Ammon's horn (tissue), 1 donor: ENCODE measurements at regions not wholly inside any gene's neighbourhood (a gene's known extent, or its start where the extent isn't known, plus 50 kb on each side); places are given as distances from the start of the nearest gene placed in this dataset.
"Not testable (repeated sequence)": the region's sequence is repeated elsewhere in the genome, so short reads cannot be mapped to it uniquely, and the experiment has no call there.

ENCODE experiments used
- DNase-seq: peaks from one replicate; pipeline ENCODE4 v3.0.0-alpha.2; 2016; ENCODE audit warnings: low spot score

DNA sequence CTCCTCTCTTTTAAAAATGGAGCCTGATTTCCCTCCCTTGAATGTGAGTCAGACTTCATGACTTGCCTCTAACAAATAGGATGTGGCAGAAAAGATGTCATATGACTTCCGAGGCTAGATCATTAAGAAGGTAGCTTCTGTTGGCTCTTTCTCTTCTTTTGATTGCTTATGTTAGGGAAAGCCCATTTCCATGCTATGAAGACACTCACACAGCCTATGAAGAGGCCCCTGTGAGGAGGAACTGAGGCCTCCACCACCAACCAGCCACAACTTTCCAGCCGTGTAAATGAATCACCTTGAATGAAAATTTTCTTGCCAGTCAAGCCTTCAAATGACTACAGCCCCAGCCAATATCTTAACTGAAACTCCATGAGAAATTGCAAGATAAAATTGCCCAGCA lies 413.4 kb downstream of the TMEM38B start:
- DNase-seq, result no peak

DNA sequence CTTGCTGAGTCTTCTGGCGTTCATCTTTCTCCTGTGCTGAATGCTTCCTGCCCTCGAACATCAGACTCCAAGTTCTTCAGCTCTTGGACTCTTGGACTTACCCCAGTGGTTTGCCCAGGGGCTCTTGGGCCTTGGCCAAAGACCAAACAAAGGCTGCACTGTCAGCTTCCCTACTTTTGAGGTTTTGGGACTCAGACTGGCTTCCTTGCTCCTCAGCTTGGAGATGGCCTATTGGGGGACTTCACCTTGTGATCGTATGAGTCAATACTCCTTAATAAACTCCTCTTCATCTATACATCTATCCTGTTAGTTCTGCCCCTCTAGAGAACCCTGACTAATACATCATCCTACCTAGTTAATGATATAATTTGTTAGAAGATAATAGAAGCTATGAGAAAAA lies 415.4 kb downstream of the TMEM38B start:
- not testable (repeated sequence) for DNase-seq

GRCh38 chr9:106110483-106110882 lies 416.1 kb downstream of the TMEM38B start:
- no peak for DNase-seq

GRCh38 chr9:106111039-106111730 lies 416.8 kb downstream of the TMEM38B start:
- DNase-seq, result no peak

GRCh38 chr9:106112935-106113334 lies 418.6 kb downstream of the TMEM38B start:
- no peak for DNase-seq

GRCh38 chr9:106119176-106119575 lies 424.8 kb downstream of the TMEM38B start:
- no peak for DNase-seq

GRCh38 chr9:106120071-106120470 lies 425.7 kb downstream of the TMEM38B start:
- DNase-seq, result no peak

DNA sequence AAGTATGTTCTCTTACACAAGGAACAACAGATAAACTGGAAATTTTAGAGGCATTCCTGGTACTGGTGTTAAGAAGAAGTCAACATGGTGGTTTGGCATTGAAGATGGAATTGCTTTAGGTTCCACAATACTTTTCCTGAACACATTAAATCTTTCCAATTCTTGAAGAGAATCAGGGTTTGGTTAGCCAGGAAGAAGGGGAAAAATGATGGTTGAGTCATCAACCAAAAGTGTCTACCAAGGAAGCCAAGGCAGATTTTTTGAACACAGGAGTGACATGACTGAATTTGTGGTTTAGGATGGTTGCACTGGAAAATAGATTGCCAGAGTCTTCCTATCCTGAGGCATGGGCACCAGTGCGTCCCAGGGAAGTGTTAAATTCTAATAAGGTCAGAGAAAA lies 433.4 kb downstream of the TMEM38B start:
- no peak for DNase-seq

GRCh38 chr9:106130374-106130773 lies 436.0 kb downstream of the TMEM38B start:
- DNase-seq, result no peak

- DNase-seq, result no peak
These were observed 449.4 kb downstream of the TMEM38B start for GRCh38 chr9:106143781-106144180.

GRCh38 chr9:106146066-106146840 lies 451.9 kb downstream of the TMEM38B start:
- no peak for DNase-seq

DNA sequence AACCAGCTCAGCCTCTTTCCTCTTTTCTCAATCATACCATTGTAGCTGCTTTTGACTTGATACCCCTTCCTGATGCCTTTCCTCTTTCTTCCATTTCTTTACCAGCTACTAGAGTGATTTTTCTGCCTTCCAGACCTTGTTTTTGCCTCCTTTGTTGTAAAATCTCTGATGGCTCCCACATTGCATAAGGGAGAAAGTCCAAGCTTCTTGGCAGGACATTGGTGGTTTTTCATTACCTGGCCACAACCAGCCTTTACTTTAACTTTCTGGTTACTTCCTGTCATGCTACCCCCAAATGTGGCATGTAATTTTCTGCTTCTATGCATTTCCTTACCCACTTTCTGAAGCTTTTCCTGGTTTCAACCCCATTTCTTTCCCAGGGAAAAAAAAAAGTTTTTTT lies 452.5 kb downstream of the TMEM38B start:
- no peak for DNase-seq

- DNase-seq, result no peak
These were observed 455.6 kb downstream of the TMEM38B start for GRCh38 chr9:106149956-106150355.

DNA sequence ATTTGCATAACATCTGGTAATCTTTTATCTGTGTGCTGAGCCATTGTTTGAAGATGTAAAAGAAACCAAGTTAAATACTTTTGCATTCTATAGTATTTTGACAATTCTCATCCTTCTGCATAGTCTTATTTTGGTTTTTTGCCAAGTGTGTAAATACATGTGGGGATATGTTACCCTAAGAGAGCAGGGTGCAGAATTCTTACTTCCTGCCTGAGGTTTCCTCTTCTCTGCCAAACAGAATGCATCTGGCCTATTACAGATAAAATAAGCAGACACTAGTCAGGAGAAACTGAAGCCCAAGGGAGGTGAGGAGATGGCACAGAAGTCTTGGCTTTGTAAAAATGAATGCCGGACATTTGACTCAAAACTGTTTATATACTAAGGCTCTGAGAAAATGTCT lies 462.1 kb downstream of the TMEM38B start:
- DNase-seq, result no peak

- no peak for DNase-seq
These were observed 477.9 kb downstream of the TMEM38B start for GRCh38 chr9:106172265-106172664.

DNA sequence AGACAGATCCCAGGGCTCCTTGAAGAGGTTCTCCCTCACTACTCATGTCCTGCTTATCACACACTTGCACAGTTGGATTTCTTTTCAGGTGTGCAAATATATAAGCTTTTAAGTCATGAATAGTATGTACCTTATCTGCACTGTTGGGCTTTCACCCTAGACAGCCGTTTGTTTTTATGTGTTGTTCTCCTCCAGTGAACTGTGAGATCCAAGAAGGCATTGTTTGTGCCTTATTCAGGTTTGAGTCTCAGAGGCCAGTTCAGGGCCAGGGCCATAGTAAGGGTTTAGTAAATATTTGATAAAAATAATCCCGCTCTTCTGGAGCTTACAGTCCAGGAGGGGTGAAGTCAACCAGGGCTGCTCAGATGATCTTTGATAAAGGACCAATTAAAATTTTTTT lies 480.0 kb downstream of the TMEM38B start:
- no peak for DNase-seq

DNA sequence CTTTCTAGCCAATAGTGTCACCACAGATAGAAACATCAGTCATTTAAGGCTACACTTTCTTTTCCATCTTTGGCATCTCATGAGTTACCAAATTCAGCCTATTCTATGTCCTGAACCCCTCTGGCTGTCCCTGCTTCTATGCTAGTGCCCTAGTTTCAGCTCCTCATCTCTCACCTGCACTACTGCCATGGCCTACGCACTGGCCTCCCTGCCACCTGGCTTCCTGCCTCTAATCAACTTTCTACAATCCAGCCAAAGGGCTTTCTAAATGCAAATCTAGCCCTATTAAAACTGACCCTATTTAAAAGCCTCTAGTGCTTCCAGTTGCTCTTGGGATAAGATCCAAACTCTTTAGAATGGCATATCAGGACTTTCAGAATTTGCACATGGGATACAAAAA lies 482.9 kb downstream of the TMEM38B start:
- DNase-seq, result peak; percentile 23

DNA sequence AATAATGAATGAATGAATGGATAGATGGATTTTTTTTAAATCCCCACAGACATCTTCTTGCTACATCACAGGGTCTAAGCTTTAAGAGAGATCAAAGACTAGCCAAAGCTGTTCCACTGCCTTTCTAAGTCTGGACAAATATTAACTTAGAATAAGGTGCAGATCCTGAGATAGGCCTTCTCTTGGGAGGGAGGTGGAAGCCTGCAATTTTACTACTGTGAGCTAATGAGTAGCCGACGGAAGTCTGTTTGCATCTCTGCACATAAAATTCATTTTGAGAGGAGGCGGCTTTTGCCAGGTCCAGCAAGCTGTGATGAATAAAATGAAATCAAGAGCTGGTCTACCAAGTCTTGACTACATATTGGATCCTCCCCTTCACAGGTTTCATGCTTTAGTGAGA lies 484.9 kb downstream of the TMEM38B start:
- DNase-seq, result no peak

- DNase-seq, result not testable (repeated sequence)
These were observed 509.6 kb downstream of the TMEM38B start for GRCh38 chr9:106203815-106204516.

DNA sequence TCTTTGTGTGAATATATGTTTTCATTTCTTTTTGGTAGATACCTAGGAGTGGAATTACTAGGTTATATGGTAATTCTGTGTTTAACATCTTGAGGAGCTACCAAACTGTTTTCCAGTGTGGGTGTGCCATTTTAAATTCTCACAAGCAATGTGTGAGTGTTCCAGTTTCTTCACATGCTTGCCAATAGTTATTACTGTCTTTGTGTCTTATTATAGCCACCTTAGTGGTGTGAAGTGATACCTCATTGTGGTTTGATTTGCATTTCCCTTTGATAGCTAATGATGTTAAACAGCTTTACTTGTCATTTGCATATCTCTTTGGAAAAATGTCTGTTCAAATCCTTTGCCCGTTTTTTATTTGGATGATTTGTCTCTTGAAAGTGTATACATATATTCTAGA lies 513.0 kb downstream of the TMEM38B start:
- DNase-seq, result no peak

DNA sequence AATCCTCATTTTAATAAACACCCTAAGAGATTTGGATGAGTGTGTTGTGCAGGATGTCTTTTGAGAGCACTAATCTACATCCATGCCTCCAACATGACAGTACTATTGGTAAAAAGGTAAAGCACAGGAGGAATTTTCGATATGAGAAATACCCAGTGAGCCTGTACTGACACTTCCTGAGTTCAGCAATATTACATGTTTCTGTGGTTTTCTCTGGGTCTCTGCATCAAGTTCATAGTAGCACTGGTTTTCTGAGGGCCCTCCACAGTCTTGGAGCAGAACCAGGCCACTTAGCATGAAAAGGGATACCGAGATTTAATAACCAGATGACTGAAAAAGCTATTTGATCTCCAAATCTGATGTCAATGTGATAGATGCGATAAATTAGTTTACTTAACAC lies 524.1 kb downstream of the TMEM38B start:
- DNase-seq, result no peak

DNA sequence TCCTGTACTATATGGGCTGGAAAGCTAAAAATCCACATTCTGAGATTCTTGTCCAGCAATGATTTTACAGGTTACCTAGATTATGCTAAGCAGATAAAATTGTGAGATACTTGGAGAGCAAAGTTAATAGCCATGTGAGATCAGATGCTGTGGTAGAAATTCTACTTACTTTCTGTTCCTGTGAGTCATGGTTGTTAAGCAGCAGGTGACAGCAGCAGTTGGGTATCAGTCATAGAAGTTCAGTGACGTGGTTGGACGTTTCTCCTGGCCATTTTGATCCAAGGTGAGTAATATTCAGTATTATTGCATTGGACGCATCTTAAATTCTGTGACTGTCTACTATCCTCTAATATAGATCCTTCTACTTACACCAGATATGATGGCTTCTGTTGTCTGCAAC lies 524.5 kb downstream of the TMEM38B start:
- no peak for DNase-seq

DNA sequence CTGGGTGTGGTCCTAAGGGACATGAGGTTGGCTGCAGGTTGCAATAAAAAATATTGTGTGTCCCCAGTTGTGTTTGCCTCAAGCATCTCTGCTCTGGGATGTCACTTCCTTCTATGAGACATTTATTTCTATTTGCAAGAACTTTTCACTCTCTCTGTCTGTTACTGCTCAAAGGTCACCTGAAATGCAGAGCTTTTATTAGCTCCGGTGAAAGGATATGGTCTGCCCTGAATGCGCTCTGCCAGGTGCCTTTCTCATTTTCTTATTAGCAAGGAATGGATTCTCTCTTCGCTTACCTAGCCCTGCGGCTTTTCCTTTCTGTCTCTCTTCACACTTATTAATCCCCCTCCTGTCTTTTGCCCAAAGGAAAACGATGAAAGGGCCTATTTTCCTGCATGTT lies 526.1 kb downstream of the TMEM38B start:
- no peak for DNase-seq
